ENCODE measurements at regions not wholly inside any gene's neighbourhood (a gene's known extent, or its start where the extent isn't known, plus 50 kb on each side); places are given as distances from the start of the nearest gene placed in this dataset.

DNA sequence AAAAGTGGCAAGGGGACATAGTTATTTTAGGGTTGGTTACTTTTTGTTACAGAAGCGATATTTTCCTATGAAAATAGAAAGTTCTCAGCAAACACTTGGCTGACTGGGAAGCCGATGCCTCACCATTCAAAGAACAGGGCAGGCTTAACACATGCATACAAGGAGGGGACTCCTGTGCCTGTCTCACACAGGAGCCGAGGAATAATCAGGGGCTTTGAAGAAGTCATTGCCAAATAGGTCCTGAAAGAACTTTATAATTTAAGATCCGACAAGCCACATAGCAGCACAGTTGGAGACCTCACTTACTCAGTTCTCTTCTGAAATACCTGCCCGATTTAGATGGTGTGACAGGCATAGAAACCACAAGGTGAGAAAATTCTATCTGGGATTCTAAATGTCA lies 389.8 kb downstream of the EMP1 start:
- TF ChIP-seq HOXB5 (CRISPR knock-in tag; IDR thresholded peaks at IDR 0.05) (no peak), MYC (IDR thresholded peaks at IDR 0.05; ENCODE audit: borderline replicate concordance, low read length) (no peak), RARB (CRISPR knock-in tag; IDR thresholded peaks at IDR 0.05) (no peak), CBX2 (IDR thresholded peaks at IDR 0.05; ENCODE audit: borderline replicate concordance, low read depth) (no peak), FOSL2 (IDR thresholded peaks at IDR 0.05) (no peak), FOSL2 (CRISPR knock-in tag; IDR thresholded peaks at IDR 0.05) (no peak), POLR2A (IDR thresholded peaks at IDR 0.05; ENCODE audit: low read length) (no peak), ZC3H11A (IDR thresholded peaks at IDR 0.05) (no peak), HEYL (CRISPR knock-in tag; IDR thresholded peaks at IDR 0.05) (no peak), RCOR1 (IDR thresholded peaks at IDR 0.05; ENCODE audit: low read depth, low read length) (no peak), FOSB (CRISPR knock-in tag; IDR thresholded peaks at IDR 0.05) (no peak), MAFK (IDR thresholded peaks at IDR 0.05; ENCODE audit: partially characterized antibody) (no peak), TFCP2L1 (CRISPR knock-in tag; IDR thresholded peaks at IDR 0.05) (no peak), TP53 (CRISPR knock-in tag; IDR thresholded peaks at IDR 0.05) (no peak), ESRRA (IDR thresholded peaks at IDR 0.05; ENCODE audit: borderline replicate concordance, low read length) (no peak), KDM5A (IDR thresholded peaks at IDR 0.05) (no peak), CHD2 (IDR thresholded peaks at IDR 0.05; ENCODE audit: low read length, partially characterized antibody) (no peak)
- TF ChIP-seq, protein P1, sequence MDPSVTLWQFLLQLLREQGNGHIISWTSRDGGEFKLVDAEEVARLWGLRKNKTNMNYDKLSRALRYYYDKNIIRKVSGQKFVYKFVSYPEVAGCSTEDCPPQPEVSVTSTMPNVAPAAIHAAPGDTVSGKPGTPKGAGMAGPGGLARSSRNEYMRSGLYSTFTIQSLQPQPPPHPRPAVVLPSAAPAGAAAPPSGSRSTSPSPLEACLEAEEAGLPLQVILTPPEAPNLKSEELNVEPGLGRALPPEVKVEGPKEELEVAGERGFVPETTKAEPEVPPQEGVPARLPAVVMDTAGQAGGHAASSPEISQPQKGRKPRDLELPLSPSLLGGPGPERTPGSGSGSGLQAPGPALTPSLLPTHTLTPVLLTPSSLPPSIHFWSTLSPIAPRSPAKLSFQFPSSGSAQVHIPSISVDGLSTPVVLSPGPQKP (IDR thresholded peaks at IDR 0.05; ENCODE audit: low read depth, low read length): no peak
- TF ChIP-seq, protein P2, sequence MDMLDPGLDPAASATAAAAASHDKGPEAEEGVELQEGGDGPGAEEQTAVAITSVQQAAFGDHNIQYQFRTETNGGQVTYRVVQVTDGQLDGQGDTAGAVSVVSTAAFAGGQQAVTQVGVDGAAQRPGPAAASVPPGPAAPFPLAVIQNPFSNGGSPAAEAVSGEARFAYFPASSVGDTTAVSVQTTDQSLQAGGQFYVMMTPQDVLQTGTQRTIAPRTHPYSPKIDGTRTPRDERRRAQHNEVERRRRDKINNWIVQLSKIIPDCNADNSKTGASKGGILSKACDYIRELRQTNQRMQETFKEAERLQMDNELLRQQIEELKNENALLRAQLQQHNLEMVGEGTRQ (IDR thresholded peaks at IDR 0.05): no peak
- Histone ChIP-seq H3K4me3 (no peak overlapping the region), H3K9me3 (no peaks in the 10 kb centered on the region), H3K4me2 (no peak overlapping the region), H3K27ac (no peak overlapping the region), H3K4me1 (peaks cover 2% of the 10 kb centered on the region; the same call in 1 of the 3 replicates)
- 47% methylated on average over 5 of the region's 5 CpGs for WGBS (ENCODE audit: missing lambda C conversion rate)
- ATAC-seq (no peak), FAIRE-seq (no peak), DNase-seq (ENCODE audit: low read depth in 1 of 2, low spot score in 1 of 2) (no peak)
- ChIA-PET CTCF (no interaction called here), POLR2A (no interaction called here)

GRCh38 chr12:13584541-13584940 lies 388.0 kb downstream of the EMP1 start:
- H3K4me1 ChIP-seq: peaks cover 6% of the 10 kb centered on the region; the same call in 1 of the 3 replicates
- WGBS (ENCODE audit: missing lambda C conversion rate): 74% methylated on average over 2 of the region's 2 CpGs
- no peak overlapping the region for H3K4me3 ChIP-seq
- TF ChIP-seq MAZ (IDR thresholded peaks at IDR 0.05; ENCODE audit: borderline replicate concordance, low read depth, low read length) (no peak), HDAC2 (IDR thresholded peaks at IDR 0.05) (no peak)
- TF ChIP-seq, protein P3, sequence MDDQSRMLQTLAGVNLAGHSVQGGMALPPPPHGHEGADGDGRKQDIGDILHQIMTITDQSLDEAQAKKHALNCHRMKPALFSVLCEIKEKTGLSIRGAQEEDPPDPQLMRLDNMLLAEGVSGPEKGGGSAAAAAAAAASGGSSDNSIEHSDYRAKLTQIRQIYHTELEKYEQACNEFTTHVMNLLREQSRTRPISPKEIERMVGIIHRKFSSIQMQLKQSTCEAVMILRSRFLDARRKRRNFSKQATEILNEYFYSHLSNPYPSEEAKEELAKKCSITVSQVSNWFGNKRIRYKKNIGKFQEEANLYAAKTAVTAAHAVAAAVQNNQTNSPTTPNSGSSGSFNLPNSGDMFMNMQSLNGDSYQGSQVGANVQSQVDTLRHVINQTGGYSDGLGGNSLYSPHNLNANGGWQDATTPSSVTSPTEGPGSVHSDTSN (IDR thresholded peaks at IDR 0.05): no peak
- ATAC-seq (no peak), DNase-seq (ENCODE audit: low read depth in 1 of 2, low spot score in 1 of 2) (no peak), FAIRE-seq (no peak)
- no peak overlapping the region for H3K4me2 ChIP-seq
- no peak overlapping the region for H3K27ac ChIP-seq
- ChIA-PET POLR2A (no interaction called here), CTCF (interaction anchor here (0.8 to 0.9 kb wide), 2 partner anchors 36 to 329 kb away, joined by 3 to 4 read pairs; no protein-coding TSS in a partner anchor)
- no peaks in the 10 kb centered on the region for H3K9me3 ChIP-seq

GRCh38 chr12:13583630-13584029 lies 387.1 kb downstream of the EMP1 start:
- FAIRE-seq (no peak), DNase-seq (ENCODE audit: low read depth in 1 of 2, low spot score in 1 of 2) (no peak), ATAC-seq (no peak)
- Histone ChIP-seq H3K27ac (no peak overlapping the region), H3K4me2 (no peak overlapping the region), H3K9me3 (no peaks in the 10 kb centered on the region), H3K4me1 (peaks cover 6% of the 10 kb centered on the region; the same call in 1 of the 3 replicates), H3K4me3 (no peak overlapping the region)
- WGBS (ENCODE audit: missing lambda C conversion rate): 59% methylated on average over 7 of the region's 7 CpGs
- POLR2A ChIA-PET: no interaction called here
- TF ChIP-seq ZFP36 (IDR thresholded peaks at IDR 0.05; ENCODE audit: borderline replicate concordance, partially characterized antibody): no peak
- TF ChIP-seq KDM5A (IDR thresholded peaks at IDR 0.05): no peak
- TF ChIP-seq BHLHE40 (IDR thresholded peaks at IDR 0.05; ENCODE audit: low read depth, low read length): no peak
- no peak for TF ChIP-seq REST (IDR thresholded peaks at IDR 0.05)
- CTCF ChIA-PET: no interaction called here

All from A549 (cell line).